Hematopoietic multipotent progenitor cell treated with erythropoietin and hydrocortisone succinate and interleukin-3 and kit ligand, for 6 days (in vitro differentiated cells): ENCODE measurements at regions not wholly inside any gene's neighbourhood (a gene's known extent, or its start where the extent isn't known, plus 50 kb on each side); places are given as distances from the start of the nearest gene placed in this dataset.
"Not testable (repeated sequence)": the region's sequence is repeated elsewhere in the genome, so short reads cannot be mapped to it uniquely, and the experiment has no call there.

Source experiments
- DNase-seq: peaks from one replicate; pipeline ENCODE4 v3.0.0-alpha.2; 2015

GRCh38 chr7:157467496-157468212 lies 130.8 kb downstream of the DNAJB6 start:
- DNase-seq: no peak

GRCh38 chr7:157468221-157469111 lies 131.7 kb downstream of the DNAJB6 start:
- DNase-seq: no peak

- no peak for DNase-seq
Measured at GRCh38 chr7:157469181-157470016, 132.6 kb downstream of the DNAJB6 start.

GRCh38 chr7:157470017-157470322 lies 133.2 kb downstream of the DNAJB6 start:
- no peak for DNase-seq

GRCh38 chr7:157470701-157471131 lies 133.9 kb downstream of the DNAJB6 start:
- DNase-seq: no peak

GRCh38 chr7:157471259-157472125 lies 134.7 kb downstream of the DNAJB6 start:
- DNase-seq: no peak

GRCh38 chr7:157472311-157473050 lies 135.7 kb downstream of the DNAJB6 start:
- no peak for DNase-seq

- no peak for DNase-seq
Measured at GRCh38 chr7:157473051-157473569, 136.3 kb downstream of the DNAJB6 start.

GRCh38 chr7:157474685-157475084 lies 137.9 kb downstream of the DNAJB6 start:
- DNase-seq: peak; percentile 68

- no peak for DNase-seq
Measured at GRCh38 chr7:157475095-157475494, 138.3 kb downstream of the DNAJB6 start.

- no peak for DNase-seq
Measured at GRCh38 chr7:157475601-157476000, 138.8 kb downstream of the DNAJB6 start.

- DNase-seq: no peak
Measured at GRCh38 chr7:157476201-157476600, 139.4 kb downstream of the DNAJB6 start.

GRCh38 chr7:157476654-157477549 lies 140.1 kb downstream of the DNAJB6 start:
- no peak for DNase-seq

GRCh38 chr7:157477550-157478212 lies 140.9 kb downstream of the DNAJB6 start:
- DNase-seq: no peak

- not testable (repeated sequence) for DNase-seq
Measured at GRCh38 chr7:157478611-157479010, 141.8 kb downstream of the DNAJB6 start.

GRCh38 chr7:157479326-157479725 lies 142.5 kb downstream of the DNAJB6 start:
- DNase-seq: no peak

GRCh38 chr7:157480371-157481050 lies 143.7 kb downstream of the DNAJB6 start:
- DNase-seq: no peak

- no peak for DNase-seq
Measured at GRCh38 chr7:157481389-157481788, 144.6 kb downstream of the DNAJB6 start.

GRCh38 chr7:157482025-157482424 lies 145.2 kb downstream of the DNAJB6 start:
- no peak for DNase-seq
